CD4-positive, alpha-beta T cell treated with Interleukin-1 beta for 1 hour (primary cell): ENCODE measurements at regions not wholly inside any gene's neighbourhood (a gene's known extent, or its start where the extent isn't known, plus 50 kb on each side); places are given as distances from the start of the nearest gene placed in this dataset.

Source experiments
- DNase-seq, 2 donors: peaks; one replicate each; pipeline ENCODE4 v3.0.0-alpha.2; 2020 to 2022

DNA sequence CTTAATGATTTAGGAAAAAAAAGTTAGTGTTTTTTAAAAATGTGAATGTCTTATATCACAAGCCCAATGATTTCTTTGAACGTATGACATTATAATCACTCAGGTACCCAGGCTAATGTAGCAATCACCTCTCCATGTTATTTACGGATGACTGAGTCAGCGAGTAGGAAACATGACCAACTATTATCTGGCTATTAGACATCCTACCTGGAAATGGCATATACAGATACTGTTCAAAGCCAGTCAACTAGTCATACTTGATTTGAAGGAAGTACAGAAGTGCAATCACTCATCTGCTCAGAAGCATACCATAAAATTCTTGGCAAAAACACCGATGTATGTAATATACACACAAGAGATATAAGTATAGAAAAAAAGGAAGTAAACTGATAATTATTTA is 732.5 kb downstream of the ARAP2 start:
- no peak for DNase-seq

DNA sequence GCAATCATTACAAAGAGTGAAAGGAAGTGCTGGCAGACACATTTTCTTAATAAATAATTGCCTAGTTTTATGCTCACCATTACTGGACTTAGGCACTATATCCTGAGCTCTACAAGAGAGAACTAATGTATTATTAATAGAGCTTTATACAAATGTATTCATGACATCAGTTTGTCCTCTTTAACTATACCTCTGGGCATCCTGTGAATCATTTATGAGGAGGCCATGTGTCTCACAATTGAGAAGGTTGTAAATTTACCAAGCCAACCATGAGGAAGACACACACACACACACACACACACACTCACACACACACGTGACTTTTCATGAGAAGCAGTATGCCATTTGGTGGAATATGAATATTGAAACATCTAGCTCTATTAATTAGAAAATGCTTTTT is 728.2 kb downstream of the ARAP2 start:
- DNase-seq, result no peak

DNA sequence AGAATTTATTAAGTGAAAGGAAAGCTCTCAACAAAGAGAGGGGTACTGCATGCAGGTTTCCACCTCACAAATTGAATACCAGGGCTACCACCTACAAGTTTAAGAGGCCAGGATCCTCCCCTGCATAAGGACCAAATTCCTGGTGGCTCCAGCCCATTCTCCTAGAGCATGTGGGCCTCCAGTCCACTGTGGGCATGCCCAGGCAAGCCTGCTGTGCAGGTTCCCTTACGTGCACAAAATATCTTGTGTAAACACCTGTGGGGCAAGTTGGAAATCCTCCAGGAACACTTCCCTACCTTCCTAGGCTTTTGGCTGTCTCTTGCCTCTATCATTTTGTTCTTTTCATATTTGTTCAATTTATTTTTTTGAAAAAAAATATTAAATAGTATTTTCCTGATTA is 724.3 kb downstream of the ARAP2 start:
- no peak for DNase-seq

DNA sequence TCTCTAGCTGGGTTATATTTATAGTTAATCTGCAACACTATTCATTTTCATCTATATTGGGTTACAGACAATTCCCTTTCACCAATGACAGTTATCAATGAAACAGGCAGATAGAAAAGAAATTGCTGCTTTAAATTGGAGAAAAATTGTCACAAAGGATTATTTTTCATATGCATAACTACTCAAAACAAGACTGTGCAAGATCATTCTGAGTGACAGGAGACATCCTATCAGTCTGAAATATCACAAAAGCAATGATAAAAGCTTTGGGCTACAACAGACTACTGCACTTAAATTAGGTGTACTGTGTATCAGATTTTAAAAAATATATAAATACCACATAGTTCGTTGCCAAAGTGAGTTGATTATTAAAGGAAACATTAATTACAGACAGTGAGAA is 722.6 kb downstream of the ARAP2 start:
- DNase-seq, result no peak

DNA sequence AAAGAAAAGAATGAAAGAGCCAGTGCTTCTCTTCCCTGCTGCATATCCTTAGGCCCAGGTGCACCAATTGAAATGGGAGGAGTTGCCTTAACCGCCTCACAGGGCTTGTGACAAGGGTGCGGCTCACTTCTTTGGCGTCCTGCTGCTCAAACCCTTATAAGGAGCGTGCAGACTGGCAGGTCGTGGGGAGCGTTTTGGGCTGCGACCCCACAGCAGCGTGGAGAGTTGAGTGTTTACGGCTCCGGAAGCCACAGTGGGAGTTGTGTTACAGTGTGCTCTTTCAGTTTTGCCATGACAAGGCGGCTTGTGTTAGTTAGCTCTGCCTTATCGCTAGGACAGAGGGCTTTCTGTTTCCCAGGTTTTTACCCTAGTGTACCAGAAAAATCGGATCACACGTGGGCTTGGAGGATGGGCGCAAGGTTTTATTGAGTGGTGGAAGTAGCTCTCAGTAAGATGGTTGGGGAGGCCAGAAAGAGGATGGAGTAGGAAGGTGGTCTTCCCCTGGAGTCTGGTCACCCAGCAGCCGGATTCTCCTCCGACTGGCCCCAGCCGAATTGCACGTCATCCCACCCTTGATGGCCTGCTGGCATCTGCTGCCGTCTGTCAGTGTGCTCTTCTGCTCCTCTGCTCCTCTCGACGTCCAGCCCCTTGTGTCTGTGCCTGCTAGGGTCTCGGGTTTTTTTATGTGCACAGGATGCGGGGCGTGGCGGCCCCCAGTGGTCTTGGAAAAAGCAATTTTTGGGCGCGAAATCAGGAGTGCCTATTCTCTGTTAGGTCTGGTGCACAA is 718.9 kb downstream of the ARAP2 start:
- peak in 1 of 2 donors; percentile 4 for DNase-seq

DNA sequence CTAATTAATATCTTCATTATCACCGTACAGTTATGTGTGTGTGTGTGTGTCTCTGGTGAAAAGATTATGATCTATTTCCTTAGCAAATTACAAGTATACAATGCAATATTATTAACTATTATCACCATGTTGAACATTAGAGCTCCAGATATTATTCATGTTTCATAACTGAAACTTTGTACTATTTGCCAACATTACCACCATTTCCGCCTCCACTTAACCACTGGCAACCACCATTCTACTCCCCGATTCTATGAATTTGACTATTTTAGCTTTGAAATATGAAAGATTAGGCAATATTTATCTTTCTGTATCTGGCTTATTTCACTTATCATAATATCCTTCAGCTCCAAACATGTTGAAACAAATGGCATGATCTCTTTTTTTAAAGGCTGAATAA is 717.9 kb downstream of the ARAP2 start:
- no peak for DNase-seq

DNA sequence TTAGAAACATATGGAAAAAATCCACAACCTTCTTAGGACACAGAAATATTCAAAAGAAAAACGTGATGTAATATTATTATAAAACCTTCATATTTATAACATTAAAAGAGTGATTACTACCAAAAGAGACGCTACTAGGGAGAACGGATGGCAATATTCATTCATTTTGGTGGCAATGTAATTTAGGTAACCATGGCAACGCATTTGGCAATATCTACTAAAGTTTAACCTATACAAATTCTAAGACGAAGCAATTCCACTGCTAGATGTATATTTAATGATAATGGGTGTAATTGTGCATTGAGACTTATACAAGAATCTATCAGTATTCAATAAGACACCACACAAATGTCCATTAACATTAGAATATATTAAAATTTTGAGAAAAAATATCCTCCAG is 709.4 kb downstream of the ARAP2 start:
- no peak for DNase-seq

DNA sequence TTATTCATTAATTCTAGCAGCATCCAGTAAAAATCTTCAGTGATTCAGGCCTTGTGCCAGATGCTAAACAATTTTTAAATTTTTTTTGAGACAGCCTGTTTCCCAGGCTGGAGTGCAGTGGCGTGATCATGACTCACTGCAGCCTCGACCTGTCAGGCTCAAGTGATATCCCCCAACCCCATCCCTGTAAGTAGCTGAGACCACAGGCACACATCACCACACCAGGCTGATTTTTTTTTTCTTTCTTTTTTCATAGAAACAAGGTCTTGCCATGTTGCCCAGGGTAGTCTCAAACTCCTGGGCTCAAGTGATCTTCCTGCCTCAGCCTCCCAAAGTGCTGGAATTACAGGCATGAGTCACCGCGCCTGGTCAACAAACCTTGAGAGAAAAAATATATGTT is 705.5 kb downstream of the ARAP2 start:
- DNase-seq, result no peak

DNA sequence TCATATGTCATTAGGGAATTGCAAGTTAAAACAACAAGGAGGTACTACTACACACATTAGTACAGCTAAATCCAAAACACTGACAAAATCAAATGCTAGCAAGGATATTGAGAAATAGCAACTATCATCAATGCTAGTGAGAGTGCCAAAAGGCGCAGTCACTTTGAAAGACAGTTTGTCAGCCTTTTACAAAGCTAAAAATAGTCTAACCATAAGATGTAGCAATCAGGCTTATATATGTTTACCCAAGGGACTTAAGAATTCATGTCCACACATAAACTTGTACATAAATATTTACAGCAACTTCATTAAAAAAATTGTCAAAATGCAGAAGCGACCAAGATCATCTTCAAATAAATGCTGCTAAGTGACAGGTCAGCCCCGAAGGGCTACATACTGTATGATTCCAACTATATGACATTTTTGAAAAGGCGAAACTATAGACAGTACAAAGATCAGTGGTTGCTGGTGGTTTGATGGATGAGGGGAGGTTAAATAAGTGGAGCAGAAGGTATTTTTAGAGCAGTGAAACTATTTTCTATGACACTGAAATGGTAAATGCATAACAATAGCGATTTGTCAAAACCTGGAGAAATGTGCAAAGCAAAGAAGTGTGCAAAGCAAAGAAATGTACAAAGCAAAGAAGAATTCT is 704.8 kb downstream of the ARAP2 start:
- no peak for DNase-seq

DNA sequence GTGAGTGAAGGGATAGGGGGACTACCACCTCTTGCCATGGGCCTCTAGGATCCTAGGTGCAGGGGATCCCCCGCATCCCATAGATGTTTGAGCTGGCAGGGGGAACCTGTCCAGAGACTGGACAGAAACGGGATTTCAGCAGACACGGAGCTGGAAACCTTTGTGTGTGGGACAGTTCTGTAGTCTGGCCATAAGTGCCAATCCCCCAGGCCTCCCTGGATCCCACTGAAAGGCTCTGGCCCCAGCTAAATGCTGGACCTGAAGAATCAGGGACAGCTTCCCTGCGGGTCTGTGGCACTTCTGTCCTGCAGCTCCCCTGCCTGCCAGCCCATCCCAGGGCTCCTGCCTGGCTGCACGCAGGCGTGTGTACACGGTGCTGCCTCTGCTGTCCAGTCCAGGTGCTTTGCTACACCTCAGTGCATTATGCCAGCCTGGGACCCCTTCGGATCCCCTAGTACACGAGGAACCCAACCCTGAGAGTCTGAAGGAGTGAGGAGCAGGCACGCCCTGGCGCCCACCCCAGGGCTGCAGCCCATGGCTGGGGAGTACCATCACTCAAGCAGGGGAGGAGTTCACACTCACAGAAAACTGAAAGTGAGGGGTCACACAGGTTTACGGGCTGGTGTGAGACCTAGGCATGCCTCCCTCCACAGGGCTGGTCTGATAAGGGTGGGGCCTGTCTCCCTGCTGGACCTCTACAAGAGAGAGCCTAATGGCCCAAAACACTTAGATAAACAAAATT is 703.0 kb downstream of the ARAP2 start:
- DNase-seq, result no peak

DNA sequence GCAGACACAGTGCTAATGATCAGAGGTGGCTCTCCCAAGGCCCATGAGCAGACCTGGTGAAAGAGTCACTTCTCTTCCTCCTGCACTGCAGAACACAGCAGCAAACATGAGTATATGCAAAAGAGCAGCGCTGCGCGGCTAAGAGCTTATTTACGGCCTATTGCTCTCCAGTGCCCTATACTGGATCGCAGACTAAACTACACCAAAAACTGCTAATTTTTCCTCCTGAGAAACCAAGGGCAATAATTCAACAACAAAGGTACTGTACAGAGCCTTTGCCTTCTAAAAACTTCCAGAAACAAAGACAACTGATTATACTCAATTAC is 702.5 kb downstream of the ARAP2 start:
- DNase-seq, result no peak

DNA sequence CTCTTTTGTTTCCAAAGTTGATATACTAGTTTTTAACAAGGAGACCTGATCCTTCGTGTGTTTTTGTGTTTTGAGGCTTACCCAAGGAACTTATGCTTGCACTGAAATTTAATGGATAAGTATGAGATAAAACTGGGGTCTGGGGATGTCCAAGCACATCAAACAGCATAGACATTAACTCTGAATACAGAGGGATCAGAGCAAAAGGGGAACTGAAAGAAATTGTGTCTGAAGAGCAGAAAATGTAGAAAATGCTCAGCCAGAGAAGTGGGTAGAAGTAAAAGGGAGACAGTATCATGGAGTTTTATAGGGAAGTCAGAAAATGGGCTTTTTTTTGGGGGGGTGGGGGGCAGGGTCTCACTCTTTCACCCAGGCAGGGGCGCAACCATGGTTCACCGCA is 695.4 kb downstream of the ARAP2 start:
- DNase-seq, result no peak

DNA sequence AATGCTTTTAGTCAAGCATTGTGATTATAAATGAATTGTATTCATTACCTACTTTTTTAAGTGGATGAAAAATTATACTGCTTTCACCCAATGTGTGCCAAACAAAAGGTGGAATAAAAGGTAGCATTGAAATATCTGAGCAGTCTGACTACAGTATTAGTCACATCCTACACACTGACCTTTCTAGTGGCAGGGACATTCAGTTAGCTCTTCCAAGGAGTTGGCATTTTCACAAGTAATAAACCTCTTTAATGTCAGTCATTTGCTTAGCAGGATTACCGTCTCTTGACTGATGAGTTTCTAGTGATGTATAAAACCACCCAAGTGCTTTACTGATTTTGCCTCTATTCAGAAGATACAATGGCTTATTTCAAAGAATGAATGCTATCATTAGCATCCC is 687.9 kb downstream of the ARAP2 start:
- no peak for DNase-seq

DNA sequence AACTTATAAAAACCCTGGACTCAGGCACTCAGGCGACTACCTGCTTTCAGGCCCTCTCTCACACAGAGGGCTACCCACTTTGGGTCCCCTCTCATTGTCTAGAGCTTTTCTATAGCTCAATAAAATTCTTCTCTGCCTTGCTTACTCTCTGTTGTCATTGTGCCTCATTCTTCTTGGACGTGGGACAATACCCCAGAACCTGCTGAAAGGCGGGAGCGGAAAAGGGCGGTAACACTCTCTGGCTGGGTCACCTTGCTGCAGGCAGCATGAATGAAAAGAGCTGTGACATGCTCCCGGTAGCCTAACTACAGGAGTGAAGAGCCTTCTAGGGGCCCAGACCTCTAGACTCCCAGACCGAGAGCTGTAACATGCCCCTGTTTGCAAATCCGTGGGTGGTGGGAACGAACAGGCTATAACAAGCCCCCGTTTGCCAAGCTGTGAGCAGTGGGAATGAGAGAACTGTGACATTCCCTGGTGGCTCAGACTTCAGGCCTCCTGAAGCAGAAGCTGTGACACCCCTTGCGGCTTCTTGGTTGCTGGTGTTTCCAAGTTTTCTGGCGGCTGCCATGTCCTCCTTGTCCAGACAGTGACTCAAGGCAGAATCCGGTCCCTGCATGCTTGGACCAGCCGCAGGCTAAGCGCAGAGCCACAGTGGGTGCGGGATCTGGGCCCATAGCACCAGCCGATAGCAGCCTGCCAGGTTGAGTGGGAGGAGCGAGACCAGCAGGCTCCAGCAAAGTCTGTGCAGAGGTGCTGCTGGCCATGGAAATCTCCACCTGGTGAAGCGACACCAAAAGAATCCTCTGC is 684.6 kb downstream of the ARAP2 start:
- no peak for DNase-seq

DNA sequence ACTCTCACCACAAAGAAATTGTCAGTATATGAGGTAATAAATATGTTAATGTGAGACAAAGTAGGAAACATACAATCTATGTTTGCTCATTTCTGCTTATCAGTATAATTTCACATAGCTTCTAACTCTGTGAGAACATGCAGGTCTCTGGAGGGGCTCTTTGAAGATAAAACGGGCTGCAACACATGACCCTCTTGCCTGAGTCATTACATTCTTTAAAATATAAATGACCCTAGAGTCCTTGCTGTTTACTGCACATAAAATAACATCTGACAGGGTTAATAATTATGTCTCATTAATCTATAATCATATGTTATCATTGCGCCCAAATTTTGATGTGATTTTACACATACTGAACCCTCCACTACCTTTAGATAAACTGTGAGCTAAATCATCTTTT is 681.5 kb downstream of the ARAP2 start:
- no peak for DNase-seq

DNA sequence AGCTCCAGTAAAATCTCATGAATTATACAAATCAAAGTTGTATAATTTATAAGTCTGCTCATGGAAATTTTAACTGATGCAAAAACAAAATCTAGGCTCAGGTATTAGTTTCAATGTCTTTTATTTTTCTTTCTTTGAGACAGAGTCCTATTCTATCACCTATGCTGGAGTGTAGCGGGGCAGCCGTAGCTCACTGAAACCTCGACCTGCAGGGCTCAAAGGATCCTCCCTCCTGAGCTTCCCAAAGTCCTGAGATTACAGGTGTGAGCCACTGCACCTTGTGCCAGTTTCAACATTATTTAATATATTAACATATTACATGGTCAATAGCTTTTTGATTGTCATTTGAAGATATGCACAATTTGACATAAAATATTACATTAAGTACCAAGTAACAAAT is 678.7 kb downstream of the ARAP2 start:
- DNase-seq, result no peak

DNA sequence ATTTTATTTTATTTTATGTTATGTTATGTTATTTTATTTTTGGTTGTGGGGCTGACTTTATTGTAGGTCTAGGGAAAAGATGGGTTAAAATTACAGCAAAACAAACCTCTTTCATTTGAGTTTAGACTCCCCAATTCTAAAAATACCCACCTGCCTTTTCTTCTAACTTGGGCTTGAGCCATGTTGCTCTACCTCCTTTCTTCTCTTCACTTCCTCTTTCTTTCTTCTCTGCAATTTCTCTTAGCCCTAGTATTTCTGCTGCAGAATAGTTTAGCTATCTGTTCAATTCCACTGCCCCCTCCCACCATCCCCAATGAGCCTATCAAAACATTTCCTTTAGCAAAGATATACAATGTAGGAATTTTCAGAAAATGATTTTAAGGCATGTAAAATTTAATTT is 653.3 kb downstream of the ARAP2 start:
- no peak for DNase-seq

DNA sequence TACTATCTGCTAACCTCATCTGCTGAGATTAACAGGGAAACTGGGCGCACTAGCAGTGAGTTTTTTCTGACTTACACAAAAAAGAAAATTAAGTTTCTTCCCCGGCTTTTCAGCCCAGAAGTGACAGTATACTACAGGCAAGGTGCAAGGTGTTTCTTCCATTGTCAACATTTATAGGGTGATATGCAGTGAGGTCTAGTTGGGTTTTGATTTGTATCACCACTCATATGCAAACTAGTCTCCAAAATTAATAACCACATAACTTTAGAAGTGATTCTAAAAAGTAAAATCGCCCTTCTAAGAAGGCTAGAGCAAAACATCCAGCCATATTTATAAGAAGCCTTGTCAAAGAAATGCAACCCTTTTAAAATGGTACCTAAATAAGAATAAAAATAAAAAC is 640.1 kb downstream of the ARAP2 start:
- DNase-seq, result no peak

DNA sequence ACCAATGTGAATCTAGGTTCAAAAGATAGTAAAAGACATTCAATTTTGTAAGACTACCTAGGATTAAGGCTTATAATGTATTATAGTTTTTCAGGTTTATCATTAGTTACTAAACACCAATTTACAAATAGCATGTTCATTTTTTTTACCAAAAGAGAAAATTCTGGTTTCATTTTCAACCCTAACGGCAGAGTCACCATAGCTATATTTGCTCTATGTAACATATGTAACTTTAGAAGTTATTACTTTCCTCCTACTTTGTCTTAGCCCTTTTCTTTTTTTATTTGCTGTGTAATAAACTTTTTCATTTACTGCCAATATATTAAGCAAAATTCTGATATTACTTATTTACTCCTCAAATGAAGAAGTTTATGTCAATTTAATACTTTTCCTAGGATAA is 639.6 kb downstream of the ARAP2 start:
- DNase-seq, result no peak

DNA sequence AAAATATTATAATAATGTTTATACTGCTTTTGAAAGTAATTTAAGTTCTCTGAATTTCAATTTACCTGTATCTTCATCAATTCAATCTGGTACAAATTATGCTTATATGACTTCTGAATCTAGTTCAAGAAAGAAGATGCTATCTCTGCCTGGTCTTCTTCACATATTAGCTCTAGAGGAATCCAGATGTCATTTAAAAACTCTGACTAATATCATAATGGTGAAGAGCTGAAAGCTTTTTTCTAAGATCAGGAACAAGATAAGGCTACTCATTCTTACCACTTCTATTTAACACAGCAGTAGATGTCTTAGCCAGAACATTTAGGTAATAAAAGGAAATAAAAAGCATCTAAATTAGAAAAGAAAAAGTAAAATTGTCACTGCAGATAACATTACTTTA is 636.1 kb downstream of the ARAP2 start:
- DNase-seq, result no peak

DNA sequence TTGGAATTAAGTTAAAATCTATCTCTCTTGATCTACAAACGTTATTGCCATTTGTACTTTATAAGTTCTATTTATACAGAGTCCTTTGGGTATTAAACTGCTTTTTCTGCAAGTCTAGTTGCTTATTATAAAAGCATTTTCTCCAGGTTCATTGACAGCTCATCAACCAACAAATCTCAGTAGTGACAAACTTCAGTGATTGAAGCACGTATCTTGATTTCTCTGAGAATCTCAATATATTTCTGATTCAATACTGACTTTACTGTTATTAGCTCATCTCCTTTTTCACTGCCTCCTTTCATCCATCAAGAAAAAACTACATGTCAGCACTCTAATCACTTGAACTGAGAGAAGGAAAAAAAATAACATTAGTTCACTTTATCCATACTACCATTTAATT is 630.2 kb downstream of the ARAP2 start:
- no peak for DNase-seq

DNA sequence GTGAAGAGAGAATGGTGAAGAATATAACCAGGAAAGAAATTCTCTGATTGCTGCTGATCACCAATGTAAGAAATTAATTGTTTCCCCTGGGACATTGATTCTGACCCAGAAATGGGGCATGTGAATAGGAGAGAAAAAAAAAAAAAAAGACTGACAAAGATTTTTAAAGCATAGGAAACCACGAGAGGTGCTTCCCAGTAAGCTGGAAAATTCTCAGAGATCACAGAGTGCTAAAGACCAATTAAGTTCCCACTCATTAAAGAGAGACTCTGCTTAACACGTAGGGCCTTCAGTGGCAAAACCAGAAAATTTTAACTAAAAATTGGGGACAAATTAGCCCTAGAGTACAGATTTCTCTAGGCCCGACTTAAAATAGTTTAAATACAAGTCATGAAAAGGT is 604.4 kb downstream of the ARAP2 start:
- DNase-seq, result no peak

DNA sequence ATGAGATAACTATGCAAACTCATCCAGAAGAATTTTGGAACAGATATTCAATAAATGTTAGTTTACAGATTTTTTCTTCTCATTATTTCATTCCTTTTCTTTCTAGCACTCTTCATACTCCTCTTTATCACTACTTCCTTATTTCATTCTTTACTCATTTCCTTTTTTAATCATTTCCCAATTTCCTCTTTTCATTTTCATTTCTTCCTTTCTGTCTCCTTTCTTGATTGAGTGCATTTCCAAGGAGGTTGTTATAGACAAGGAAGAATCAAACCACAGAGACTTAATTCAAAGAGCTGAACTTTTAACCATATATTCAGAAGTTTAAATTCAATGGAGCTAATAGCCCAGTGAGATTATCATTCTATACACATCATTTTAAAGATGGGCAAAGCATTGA is 600.7 kb downstream of the ARAP2 start:
- DNase-seq, result no peak

DNA sequence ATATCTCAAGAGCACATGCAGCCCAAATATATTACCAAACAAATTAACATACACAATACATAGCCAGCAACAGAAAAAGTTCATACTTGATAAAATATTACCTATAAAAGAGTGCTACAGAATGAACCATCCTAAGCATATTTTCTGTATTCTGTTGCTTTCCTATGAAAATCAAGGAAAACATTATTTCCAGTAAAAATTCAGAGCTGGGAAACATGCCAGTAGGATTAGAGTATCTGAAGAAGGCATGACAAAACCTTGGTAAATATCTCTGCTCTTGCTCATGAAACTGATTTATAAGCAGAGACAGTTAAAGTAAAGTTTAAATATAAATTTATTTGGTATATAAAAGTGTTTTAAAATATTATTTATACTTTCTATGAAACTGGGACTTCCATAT is 599.7 kb downstream of the ARAP2 start:
- no peak for DNase-seq
